ENCODE measurements at regions not wholly inside any gene's neighbourhood (a gene's known extent, or its start where the extent isn't known, plus 50 kb on each side); places are given as distances from the start of the nearest gene placed in this dataset.

GRCh38 chr10:130816116-130816901 is 495.2 kb downstream of the TCERG1L start:
- Histone ChIP-seq H2AK9ac (replicated peaks; ENCODE audit: low read depth, low read length, poor library complexity) (no peak overlapping the region), H3K9me3 (ENCODE audit: control insufficient read depth, insufficient read depth, low read length) (peaks cover 37% of the 10 kb centered on the region), H3K18ac (ENCODE audit: low read depth, low read length) (no peak overlapping the region), H3K9me1 (ENCODE audit: insufficient read depth, low read length) (no peaks in the 10 kb centered on the region), H3K56ac (ENCODE audit: extremely low read depth, insufficient read depth, low read length) (no peak overlapping the region), H2BK15ac (ENCODE audit: low read depth, low read length) (no peak overlapping the region), H4K91ac (ENCODE audit: insufficient read depth, low read depth, low read length) (no peak overlapping the region), H3K27me3 (ENCODE audit: control insufficient read depth, insufficient read depth, low read length) (no peaks in the 10 kb centered on the region), H3K4me2 (ENCODE audit: low read depth, low read length) (no peak overlapping the region), H3K27ac (ENCODE audit: insufficient read depth, low read length) (no peak overlapping the region), H3K36me3 (ENCODE audit: control insufficient read depth, insufficient read depth, low read length) (no peaks in the 10 kb centered on the region), H4K8ac (ENCODE audit: low read depth in 2 of 2, low read length in 2 of 2) (no peak overlapping the region), H4K5ac (ENCODE audit: low read depth, low read length) (no peak overlapping the region), H3K4me1 (ENCODE audit: control insufficient read depth, insufficient read depth, low read length) (no peaks in the 10 kb centered on the region), H2BK5ac (ENCODE audit: low read depth, low read length, poor library complexity, severe bottlenecking) (no peak overlapping the region), H3K23ac (ENCODE audit: low read depth, low read length) (no peak overlapping the region), H2BK20ac (ENCODE audit: low read depth, low read length) (no peak overlapping the region), H2AK5ac (ENCODE audit: low read depth, low read length) (no peak overlapping the region), H2AFZ (replicated peaks; ENCODE audit: low read length, poor library complexity) (no peak overlapping the region), H3K4ac (ENCODE audit: low read depth, low read length) (no peak overlapping the region), H3K79me1 (ENCODE audit: low read depth in 1 of 2, low read length in 2 of 2) (no peaks in the 10 kb centered on the region), H3K4me3 (ENCODE audit: insufficient read depth, low read depth, low read length) (no peak overlapping the region), H2BK120ac (ENCODE audit: low read depth, low read length) (no peak overlapping the region), H3K14ac (replicated peaks; ENCODE audit: low read depth, low read length) (no peak overlapping the region), H3K9ac (ENCODE audit: low read depth, low read length) (no peak overlapping the region), H4K20me1 (ENCODE audit: insufficient read depth, low read length) (no peaks in the 10 kb centered on the region)
- POLR2A ChIA-PET (ENCODE audit: unreplicated experiment), result no interaction called here
- no peak for DNase-seq
- ATAC-seq (ENCODE audit: low read depth), result no peak
- no TSS peak for BruUV-seq (replicated peaks)
- dilution Hi-C loops (cut with HindIII; ENCODE audit: low sequenced_read_pairs, unreplicated experiment) (no loop called here), in situ Hi-C loops (cut with MboI; ENCODE audit: low sequenced_read_pairs) (no loop called here), intact Hi-C loops (cut with micrococcal nuclease) (no loop called here)
- TF ChIP-seq CEBPB (IDR thresholded peaks at IDR 0.05; ENCODE audit: low read depth, low read length) (no peak), FOS (IDR thresholded peaks at IDR 0.05; ENCODE audit: low read depth, low read length) (no peak)
- 42% methylated on average over 9 of the region's 23 CpGs; no CpG with 5 or more reads in 1 of the 2 experiments for WGBS, 2 experiments (ENCODE audit: extremely low coverage in 2 of 2, insufficient read length in 1 of 2)
- CTCF ChIA-PET, result no interaction called here
